Activated naive CD4-positive, alpha-beta T cell treated with anti-CD3 and anti-CD28 coated beads, Interleukin-2, amount 50 U/mL, for 24 hours (primary cell): ENCODE measurements at regions not wholly inside any gene's neighbourhood (a gene's known extent, or its start where the extent isn't known, plus 50 kb on each side); places are given as distances from the start of the nearest gene placed in this dataset.

Experiments used
- H3K27ac Mint-ChIP-seq: one replicate; pipeline ENCODE4 v1.8.0; 2021; ENCODE audit warnings: mild to moderate bottlenecking, mixed read lengths
- H3K27me3 Mint-ChIP-seq: one replicate; pipeline ENCODE4 v1.8.0; 2021; ENCODE audit warnings: mixed read lengths
- H3K36me3 Mint-ChIP-seq: one replicate; pipeline ENCODE4 v1.8.0; 2021; ENCODE audit warnings: mixed read lengths
- H3K4me1 Mint-ChIP-seq: one replicate; pipeline ENCODE4 v1.8.0; 2021; ENCODE audit warnings: mixed read lengths
- H3K4me3 Mint-ChIP-seq: one replicate; pipeline ENCODE4 v1.8.0; 2021; ENCODE audit warnings: mild to moderate bottlenecking, mixed read lengths
- H3K9me3 Mint-ChIP-seq: one replicate; pipeline ENCODE4 v1.8.0; 2021; ENCODE audit warnings: mixed read lengths

GRCh38 chr9:118618849-118619248, 750.4 kb downstream of the BRINP1 start:
- H3K27ac Mint-ChIP-seq: no peak overlapping the region
- no peaks in the 10 kb centered on the region for H3K27me3 Mint-ChIP-seq
- no peak overlapping the region for H3K4me3 Mint-ChIP-seq
- H3K9me3 Mint-ChIP-seq: no peaks in the 10 kb centered on the region
- no peaks in the 10 kb centered on the region for H3K36me3 Mint-ChIP-seq
- H3K4me1 Mint-ChIP-seq: no peaks in the 10 kb centered on the region

DNA sequence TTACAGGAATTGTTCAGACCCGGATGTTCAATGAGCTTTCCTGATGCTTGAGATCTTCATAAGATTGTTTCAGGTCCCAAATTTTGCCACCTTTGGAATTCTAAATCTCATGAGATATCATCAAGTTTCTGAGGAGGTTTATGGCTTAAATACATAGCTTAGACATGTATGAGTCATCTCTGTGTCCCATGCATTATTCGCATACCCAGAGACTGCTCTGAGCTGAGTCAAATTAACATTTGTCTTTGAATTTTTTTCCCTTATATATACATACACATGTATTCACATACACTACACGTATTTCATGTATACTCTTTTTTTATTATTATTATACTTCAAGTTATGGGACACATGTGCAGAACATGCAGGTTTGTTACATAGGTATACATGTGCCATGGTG, 744.6 kb downstream of the BRINP1 start:
- Mint-ChIP-seq H3K4me3 (no peak overlapping the region), H3K36me3 (no peaks in the 10 kb centered on the region), H3K27ac (no peak overlapping the region), H3K9me3 (no peaks in the 10 kb centered on the region), H3K4me1 (no peaks in the 10 kb centered on the region), H3K27me3 (no peaks in the 10 kb centered on the region)

DNA sequence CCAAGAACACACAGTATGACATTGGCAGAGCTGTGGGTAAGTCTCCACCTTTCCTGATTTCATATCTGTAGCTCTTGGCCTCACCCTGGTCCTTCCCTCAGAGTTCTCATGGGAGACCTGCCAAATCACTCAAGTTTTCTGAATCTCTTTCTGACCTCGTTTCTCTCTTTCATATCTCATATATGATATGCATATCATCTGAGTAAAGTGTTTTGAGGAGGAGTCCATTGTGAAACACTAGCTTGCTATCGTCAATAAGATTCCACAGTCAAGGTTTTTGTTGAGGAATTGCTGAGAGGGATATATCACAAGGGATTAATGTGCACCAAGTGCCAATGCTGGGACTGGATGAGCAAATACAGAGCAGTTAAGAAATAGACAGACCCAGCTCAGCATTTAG, 739.2 kb downstream of the BRINP1 start:
- Mint-ChIP-seq H3K27me3 (no peaks in the 10 kb centered on the region), H3K4me3 (no peak overlapping the region)

DNA sequence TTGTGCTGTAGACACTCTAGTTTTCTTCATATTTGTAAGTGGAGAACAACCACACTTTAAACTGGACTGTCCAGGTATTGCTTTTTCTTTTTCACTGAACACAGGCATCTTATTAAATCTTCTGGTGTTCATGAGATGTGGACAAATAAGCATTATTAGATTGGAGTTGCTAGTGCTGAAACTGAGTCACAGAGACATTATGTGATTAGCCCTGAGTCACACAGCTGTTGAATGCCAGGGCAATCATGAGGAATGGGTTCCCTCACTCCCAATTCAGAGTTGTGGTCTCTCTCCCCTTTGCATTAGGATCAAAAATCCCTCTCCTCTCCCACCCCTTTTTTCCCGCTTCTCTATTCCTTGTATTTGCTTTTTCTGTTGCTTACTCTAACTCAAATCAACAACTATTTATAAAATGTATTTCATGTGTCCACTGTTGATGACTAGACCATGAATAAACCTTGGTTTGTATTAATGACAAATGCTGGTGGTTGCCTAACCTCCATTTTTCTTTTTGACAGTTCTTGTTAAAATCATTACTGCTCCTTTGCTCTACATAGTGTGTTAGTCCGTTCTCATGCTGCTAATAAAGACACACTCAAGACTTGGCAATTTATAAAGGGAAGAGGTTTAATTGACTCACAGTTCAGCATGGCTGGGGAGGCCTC, 738.2 kb downstream of the BRINP1 start:
- H3K27ac Mint-ChIP-seq: no peak overlapping the region
- H3K4me1 Mint-ChIP-seq: no peaks in the 10 kb centered on the region
- no peaks in the 10 kb centered on the region for H3K27me3 Mint-ChIP-seq

More for the DNA sequence above, 739.2 kb downstream of the BRINP1 start:
- Mint-ChIP-seq H3K36me3 (no peaks in the 10 kb centered on the region), H3K4me1 (no peaks in the 10 kb centered on the region), H3K9me3 (peaks cover 17% of the 10 kb centered on the region), H3K27ac (no peak overlapping the region)

DNA sequence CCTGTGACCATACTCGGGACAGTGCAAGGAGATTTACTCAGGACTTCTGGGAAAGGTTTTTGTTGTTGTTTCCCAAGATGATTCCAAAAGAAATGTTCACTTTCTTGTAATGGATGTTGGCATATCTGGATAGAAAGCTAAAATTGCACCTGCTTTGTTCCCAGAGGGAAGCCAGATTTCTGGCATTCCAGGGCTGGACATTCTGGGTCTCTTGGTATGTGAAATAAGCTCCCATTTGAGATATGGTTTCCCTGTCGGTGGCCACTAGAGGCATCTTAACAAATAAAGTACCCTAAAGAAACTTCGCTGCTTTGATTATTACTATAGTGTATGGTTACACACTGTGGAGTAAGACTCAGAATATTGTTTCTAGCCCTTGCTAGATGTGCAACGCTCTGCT, 737.3 kb downstream of the BRINP1 start:
- Mint-ChIP-seq H3K4me3 (no peak overlapping the region), H3K27ac (no peak overlapping the region), H3K9me3 (peaks cover 21% of the 10 kb centered on the region), H3K4me1 (no peaks in the 10 kb centered on the region), H3K27me3 (no peaks in the 10 kb centered on the region), H3K36me3 (no peaks in the 10 kb centered on the region)

More for the DNA sequence above, 738.2 kb downstream of the BRINP1 start:
- Mint-ChIP-seq H3K36me3 (no peaks in the 10 kb centered on the region), H3K9me3 (peaks cover 21% of the 10 kb centered on the region), H3K4me3 (no peak overlapping the region)

- Mint-ChIP-seq H3K36me3 (no peaks in the 10 kb centered on the region), H3K27me3 (no peaks in the 10 kb centered on the region)
These were observed 733.8 kb downstream of the BRINP1 start for GRCh38 chr9:118635416-118635815.

GRCh38 chr9:118637681-118638080, 731.6 kb downstream of the BRINP1 start:
- H3K27ac Mint-ChIP-seq: no peak overlapping the region
- H3K4me3 Mint-ChIP-seq: no peak overlapping the region
- H3K4me1 Mint-ChIP-seq: no peaks in the 10 kb centered on the region
- H3K27me3 Mint-ChIP-seq: no peaks in the 10 kb centered on the region
- H3K36me3 Mint-ChIP-seq: no peaks in the 10 kb centered on the region
- peaks cover 14% of the 10 kb centered on the region for H3K9me3 Mint-ChIP-seq

More at GRCh38 chr9:118635416-118635815, 733.8 kb downstream of the BRINP1 start:
- Mint-ChIP-seq H3K4me3 (no peak overlapping the region), H3K27ac (no peak overlapping the region), H3K4me1 (no peaks in the 10 kb centered on the region), H3K9me3 (peaks cover 16% of the 10 kb centered on the region)

DNA sequence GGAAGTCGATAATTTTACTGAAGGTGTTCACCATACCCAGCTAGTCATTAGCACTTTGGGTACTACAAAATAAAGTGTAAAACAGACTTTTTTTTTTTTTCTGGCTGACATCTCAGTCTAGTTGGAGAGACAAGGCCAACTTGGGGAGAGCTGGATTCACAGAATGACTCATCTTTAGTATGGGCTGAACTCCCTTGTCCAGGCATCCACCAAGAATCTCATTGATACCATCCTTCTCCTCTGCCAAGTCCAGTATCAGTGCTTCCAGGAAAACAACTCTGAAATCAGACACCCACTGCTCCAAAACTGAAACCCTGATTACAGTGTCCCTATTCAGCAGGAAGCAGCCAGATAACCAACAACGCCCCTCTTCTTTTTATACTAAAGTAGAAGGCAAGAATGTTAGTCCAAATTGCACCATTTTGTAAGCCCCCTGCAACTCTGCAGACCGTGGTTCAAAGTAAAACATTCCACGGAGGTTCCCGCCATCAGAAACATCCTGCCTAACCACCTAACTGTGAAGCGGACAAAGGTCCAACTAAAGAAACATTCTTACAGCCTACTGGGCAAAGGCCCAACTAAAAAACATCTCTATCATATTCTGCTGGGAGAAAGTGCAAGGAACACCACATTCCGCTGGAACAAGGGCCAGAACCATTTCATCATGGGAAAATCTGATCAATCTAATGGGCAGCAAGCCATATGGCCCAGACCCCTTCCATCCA, 728.2 kb downstream of the BRINP1 start:
- H3K27ac Mint-ChIP-seq: no peak overlapping the region
- no peaks in the 10 kb centered on the region for H3K36me3 Mint-ChIP-seq
- H3K4me3 Mint-ChIP-seq: no peak overlapping the region
- H3K4me1 Mint-ChIP-seq: no peaks in the 10 kb centered on the region
- no peaks in the 10 kb centered on the region for H3K27me3 Mint-ChIP-seq
- no peaks in the 10 kb centered on the region for H3K9me3 Mint-ChIP-seq

DNA sequence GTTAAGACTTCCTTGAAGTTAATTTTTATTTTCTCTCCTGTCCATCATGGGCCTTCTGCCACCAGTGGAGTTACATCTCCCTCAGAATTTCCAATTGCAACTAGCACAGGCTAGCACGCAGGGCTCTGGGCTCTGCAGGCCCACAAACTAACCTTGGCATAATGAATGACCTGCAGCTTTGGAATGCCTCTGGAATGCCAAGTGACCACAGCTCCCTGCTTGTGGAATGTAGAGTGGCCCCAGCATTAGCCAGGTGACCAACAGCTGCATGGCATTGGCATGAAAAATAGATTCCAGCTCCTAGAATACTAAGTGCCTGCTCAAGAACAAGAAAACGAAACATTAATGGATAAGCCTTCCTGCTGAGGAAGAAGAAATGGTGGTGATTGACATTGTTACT, 726.1 kb downstream of the BRINP1 start:
- Mint-ChIP-seq H3K9me3 (no peaks in the 10 kb centered on the region), H3K27me3 (no peaks in the 10 kb centered on the region), H3K4me3 (no peak overlapping the region), H3K27ac (no peak overlapping the region), H3K36me3 (no peaks in the 10 kb centered on the region), H3K4me1 (no peaks in the 10 kb centered on the region)

- no peaks in the 10 kb centered on the region for H3K4me1 Mint-ChIP-seq
- H3K36me3 Mint-ChIP-seq: no peaks in the 10 kb centered on the region
- no peaks in the 10 kb centered on the region for H3K27me3 Mint-ChIP-seq
- H3K9me3 Mint-ChIP-seq: no peaks in the 10 kb centered on the region
- H3K27ac Mint-ChIP-seq: no peak overlapping the region
- H3K4me3 Mint-ChIP-seq: no peak overlapping the region
These were observed 725.2 kb downstream of the BRINP1 start for GRCh38 chr9:118644066-118644465.

DNA sequence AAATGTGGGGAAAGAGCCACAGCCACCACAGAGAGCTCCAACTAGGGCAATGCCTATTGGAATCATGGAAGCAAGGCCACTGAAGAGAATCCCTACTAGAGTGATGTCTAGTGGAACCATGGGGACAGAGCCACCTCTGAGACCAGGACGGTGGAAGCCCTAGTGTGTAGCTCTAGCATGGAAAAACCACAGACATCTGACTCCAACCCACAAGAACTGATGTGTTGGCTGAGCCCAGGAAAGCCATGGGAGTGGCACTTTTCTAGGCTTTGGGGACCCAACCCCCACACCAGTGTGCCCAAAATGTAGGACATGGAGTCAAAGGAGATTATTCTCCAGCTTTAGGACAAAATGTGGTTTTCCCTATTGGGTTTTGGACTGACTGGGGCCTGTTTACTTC, 721.9 kb downstream of the BRINP1 start:
- H3K4me1 Mint-ChIP-seq: no peaks in the 10 kb centered on the region
- no peak overlapping the region for H3K27ac Mint-ChIP-seq
- no peaks in the 10 kb centered on the region for H3K27me3 Mint-ChIP-seq
- H3K4me3 Mint-ChIP-seq: no peak overlapping the region
- no peaks in the 10 kb centered on the region for H3K36me3 Mint-ChIP-seq
- peaks cover 5% of the 10 kb centered on the region for H3K9me3 Mint-ChIP-seq

- Mint-ChIP-seq H3K4me3 (no peak overlapping the region), H3K36me3 (no peaks in the 10 kb centered on the region), H3K27me3 (no peaks in the 10 kb centered on the region), H3K27ac (no peak overlapping the region), H3K4me1 (no peaks in the 10 kb centered on the region), H3K9me3 (peaks cover 10% of the 10 kb centered on the region)
These were observed 718.8 kb downstream of the BRINP1 start for GRCh38 chr9:118650417-118650816.

- no peaks in the 10 kb centered on the region for H3K36me3 Mint-ChIP-seq
- no peaks in the 10 kb centered on the region for H3K4me1 Mint-ChIP-seq
- H3K27me3 Mint-ChIP-seq: no peaks in the 10 kb centered on the region
- H3K4me3 Mint-ChIP-seq: no peak overlapping the region
- no peak overlapping the region for H3K27ac Mint-ChIP-seq
- H3K9me3 Mint-ChIP-seq: peaks cover 10% of the 10 kb centered on the region
These were observed 717.7 kb downstream of the BRINP1 start for GRCh38 chr9:118651511-118651910.

DNA sequence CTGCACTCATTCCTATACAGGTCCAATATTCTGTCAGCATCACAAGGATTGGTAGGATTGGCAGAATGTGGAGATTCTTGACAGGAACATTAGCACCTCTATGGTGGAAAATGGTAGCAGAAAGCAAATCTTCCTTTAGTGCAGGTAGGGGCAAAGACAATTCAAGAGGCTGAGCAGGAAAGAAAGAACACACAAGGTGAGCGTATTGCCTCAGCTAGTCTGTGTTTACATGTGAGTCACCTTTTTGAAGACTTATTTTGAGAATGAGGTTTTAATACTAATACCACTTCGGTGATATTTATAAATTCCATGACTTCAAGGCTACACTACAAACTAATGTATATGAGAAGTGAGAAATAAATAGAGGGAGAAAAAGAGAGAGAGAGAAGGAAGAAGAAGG, 717.0 kb downstream of the BRINP1 start:
- H3K4me1 Mint-ChIP-seq: no peaks in the 10 kb centered on the region

GRCh38 chr9:118652912-118653311, 716.3 kb downstream of the BRINP1 start:
- Mint-ChIP-seq H3K9me3 (peaks cover 10% of the 10 kb centered on the region), H3K36me3 (no peaks in the 10 kb centered on the region), H3K4me1 (no peaks in the 10 kb centered on the region), H3K27ac (no peak overlapping the region), H3K4me3 (no peak overlapping the region), H3K27me3 (no peaks in the 10 kb centered on the region)

More for the DNA sequence above, 717.0 kb downstream of the BRINP1 start:
- Mint-ChIP-seq H3K27me3 (no peaks in the 10 kb centered on the region), H3K36me3 (no peaks in the 10 kb centered on the region), H3K9me3 (peaks cover 10% of the 10 kb centered on the region), H3K4me3 (no peak overlapping the region), H3K27ac (no peak overlapping the region)

- Mint-ChIP-seq H3K27me3 (no peaks in the 10 kb centered on the region), H3K27ac (no peak overlapping the region), H3K9me3 (peaks cover 4% of the 10 kb centered on the region), H3K36me3 (no peaks in the 10 kb centered on the region), H3K4me3 (no peak overlapping the region), H3K4me1 (no peaks in the 10 kb centered on the region)
These were observed 710.2 kb downstream of the BRINP1 start for GRCh38 chr9:118659011-118659410.
